ENCODE measurements at regions not wholly inside any gene's neighbourhood (a gene's known extent, or its start where the extent isn't known, plus 50 kb on each side); places are given as distances from the start of the nearest gene placed in this dataset.

DNA sequence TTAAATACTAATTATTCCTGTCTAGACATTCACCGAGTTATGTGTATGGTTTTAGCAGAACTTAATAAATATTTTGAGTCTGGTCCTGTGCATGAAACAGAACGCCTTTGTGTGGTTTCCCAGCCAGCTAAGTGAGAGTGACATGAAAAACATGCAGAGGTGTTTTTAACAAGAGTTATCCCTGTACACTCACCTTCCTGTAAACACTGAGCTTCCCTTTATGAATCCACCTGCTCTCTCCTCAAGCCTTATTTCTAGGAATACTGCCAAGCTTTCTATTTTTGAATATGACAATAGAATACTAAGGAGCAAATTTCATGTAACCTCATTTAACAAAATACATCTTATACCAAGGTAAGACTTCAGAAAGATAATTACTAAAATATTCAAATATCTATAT lies 270.3 kb upstream of the CTSO start:
- DNase-seq = no peak

DNA sequence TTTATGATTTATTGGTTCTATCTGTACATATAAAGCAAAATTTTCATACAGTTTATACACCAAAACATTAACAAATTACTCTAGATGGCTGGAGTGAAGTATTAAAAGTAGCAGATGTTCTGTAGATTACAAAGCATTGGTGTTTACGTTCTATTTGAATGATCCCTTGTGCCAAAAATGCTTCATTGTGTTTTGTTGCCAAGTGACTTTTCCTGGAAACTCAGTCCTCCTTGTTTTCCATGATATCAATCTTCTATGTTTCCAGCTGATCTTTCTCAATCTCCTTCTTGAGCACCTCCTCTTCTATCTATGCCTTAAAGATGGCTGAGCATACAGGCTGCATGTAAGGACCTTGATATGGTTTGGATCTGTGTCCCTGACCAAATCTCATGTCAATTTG lies 263.6 kb upstream of the CTSO start:
- no peak for DNase-seq

DNA sequence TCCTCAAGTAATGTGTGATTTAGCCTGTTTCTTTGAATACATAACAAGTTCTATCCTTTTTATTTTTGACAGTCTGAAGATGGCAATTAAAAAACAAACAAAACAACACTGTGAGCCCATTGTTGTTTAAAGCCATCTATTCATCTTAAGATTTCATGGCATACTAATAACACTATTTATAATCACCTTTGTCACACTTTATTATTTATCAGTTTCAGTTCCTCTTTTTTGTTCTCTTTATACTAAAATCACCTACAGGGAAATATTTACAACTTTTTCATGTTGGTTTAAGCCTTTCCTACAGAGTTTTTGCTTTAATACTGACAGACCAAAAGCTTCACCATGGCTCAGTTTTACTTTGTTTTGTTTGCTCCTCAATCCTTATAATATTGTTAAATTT lies 247.4 kb upstream of the CTSO start:
- DNase-seq = no peak

DNA sequence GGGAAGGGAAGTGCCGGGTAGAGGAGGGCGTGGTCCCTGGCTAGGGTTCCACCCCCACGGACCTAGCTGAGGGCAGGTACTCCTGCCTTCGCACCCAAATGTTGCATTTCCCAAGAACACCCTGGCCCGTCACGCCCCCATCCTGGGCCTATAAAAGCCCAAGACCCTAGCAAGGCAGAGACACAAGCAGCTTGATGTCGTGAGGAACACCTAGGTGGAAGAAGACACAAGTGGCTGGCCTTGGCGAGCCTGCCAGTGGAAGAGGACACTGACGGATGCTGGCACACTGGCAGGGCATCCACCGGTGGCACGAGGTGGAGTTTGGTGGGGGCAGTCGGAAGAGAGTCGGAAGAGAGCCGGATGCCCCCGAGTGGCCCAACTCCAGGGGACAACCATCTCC lies 244.8 kb upstream of the CTSO start:
- no peak for DNase-seq

DNA sequence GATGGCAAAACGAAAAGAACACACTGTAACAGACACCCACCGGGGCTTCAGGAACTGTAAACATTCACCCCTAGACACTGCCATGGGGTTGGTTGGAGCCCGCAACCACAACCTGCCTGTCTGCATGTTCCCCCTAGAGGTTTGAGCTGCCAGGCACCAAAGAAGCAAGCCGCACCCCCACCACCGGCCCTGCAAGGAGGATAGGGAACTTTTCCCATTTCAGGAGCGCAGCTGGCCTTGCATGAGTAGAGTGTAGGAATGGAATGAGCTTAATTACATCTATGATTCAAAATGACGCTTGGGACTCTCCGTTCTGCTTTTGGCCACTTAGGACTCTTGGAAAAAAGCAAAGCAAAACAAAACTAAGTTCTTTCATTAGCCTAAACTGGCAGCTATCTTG lies 243.6 kb upstream of the CTSO start:
- no peak for DNase-seq

DNA sequence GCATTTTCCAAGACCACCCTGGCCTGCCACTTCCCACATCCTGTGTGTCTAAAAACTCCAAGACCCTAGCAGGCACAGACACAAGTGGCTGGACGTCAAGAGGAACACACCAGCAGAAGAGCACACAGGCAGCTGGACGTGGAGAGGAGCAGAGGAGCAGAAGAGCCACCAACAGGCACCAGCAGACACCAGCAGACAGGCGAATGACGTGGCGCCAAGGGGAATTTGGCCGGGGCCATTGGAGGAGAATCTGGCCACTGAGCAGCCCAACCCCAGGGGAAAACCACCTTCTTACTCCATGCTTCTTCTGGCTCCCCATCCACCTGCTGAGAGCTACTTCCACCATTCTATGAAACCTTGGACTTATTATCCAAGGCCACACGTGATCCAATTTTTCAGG lies 243.1 kb upstream of the CTSO start:
- no peak for DNase-seq

DNA sequence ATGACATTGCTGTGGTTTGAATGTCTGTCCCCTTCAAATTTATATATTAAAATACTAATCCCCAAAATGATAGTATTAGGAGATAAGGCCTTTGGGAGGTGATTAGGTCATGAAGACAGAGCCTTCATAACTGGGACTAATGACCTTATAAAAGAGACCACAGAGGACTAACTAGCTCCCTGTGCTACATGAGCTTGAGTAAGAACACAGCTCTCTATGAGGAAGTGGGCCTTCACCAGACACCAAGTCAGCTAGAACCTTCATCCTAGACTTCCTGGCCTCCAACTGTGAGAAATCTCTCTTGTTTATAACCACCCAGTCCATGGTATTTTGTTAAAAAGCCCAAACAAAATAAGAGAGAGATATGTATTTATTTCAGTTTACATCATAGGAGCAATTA lies 242.2 kb upstream of the CTSO start:
- no peak for DNase-seq

DNA sequence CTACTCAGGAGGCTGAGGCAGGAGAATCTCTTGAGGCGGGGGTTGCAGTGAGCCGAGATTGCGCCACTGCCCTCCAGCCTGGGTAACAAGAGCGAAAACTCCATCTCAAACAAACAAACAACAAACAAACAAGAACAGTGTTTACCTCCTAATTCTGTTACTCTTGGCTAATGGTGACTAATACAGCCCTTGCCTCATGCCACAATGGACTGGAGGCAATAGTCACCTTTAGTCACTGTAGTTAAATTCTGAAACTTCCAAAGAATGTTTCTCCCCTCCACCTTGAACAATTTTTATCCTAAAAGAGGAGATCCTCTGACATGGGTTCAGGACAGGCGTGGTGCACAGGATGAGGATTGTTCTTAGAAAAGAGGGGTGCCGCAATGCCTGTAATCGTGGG lies 241.2 kb upstream of the CTSO start:
- DNase-seq = no peak

DNA sequence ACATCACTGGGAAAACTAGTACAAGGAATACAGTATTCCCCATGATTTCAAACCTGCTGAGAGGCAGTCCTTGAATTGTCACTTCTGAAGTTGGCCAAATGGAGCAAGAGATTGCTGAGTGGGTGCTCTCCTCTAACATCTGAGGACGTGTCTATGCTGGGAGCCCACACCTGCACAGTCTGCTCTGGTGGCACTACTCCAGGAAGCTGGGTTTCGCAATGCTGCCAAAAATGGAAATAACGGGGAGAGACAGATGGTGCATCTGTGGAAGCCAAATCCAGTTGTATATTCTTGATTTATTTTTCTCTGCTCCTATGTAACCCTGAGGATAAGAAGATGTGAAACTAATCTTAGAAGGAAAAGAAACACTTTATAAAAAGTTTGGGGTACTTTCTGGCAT lies 240.1 kb upstream of the CTSO start:
- DNase-seq = no peak

DNA sequence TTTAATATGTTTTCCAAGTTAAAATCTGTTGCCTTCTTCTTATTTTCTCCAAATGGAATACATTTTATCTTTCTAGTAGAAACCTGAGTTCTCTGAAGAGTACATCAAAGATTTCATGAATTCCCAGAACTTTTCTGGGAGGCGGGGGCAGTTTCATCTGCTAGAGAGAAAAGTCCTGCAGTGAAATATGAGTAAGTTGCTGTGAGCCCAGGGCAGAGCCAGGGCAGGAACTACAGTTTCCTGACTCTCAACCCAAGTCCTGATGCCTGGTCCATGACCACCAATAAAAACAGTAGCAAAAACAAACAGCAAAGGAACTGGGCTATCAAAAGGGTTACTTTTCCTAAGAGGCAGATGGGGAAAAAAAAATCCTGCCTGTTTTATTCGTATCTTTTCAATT lies 239.4 kb upstream of the CTSO start:
- DNase-seq = no peak

DNA sequence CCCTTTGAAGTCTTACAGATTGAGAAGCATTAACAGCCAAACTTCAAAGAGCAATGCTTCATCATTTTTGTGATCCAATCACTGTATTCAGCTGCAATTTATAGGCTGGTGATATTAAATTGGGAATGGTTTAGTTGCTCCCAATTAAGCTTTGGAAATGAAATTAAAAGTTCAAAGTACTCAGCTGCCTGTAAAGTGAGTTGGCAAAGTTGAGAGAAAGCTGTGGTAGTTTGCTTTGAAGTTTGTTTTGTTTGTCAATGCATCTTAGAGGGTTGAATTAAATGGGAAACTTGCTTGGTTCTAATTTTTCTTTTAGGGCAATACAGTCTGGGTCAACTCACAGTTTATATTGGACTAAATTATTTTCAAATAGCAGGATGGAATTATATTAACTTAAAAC lies 238.4 kb upstream of the CTSO start:
- no peak for DNase-seq

DNA sequence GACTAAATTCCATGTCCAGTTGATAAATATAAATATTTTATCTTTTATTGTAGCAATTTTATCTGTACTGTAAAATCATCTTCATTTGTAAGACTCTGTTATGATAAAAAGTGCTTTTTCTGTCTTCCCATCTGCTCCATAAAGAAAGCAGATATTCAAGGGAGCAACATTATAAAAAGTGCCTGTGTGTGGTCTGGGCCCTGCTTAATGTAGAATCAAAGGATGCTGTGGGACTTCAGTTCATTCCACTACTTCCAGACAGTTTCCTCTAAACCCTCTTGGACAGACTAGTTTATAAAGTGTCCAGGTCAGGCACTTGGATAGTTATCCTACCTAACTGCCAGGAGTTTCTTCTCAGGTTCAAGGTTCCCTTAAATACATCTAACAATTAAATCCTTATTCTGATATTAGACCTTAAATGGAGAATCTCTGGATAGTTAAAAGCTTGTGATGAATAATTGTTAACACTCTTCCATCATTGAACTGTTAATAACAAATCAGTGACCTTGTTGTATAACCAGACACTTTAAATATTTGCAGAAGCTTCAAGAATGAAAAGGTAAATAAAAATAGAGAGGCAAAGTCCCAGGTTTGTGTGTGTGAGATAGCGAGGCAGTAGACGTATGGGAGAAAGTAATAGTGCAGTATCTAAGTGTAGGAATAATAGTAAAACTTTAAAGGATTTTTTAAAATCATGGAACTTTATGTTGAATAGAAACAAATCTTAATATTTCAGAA lies 237.5 kb upstream of the CTSO start:
- DNase-seq = no peak

DNA sequence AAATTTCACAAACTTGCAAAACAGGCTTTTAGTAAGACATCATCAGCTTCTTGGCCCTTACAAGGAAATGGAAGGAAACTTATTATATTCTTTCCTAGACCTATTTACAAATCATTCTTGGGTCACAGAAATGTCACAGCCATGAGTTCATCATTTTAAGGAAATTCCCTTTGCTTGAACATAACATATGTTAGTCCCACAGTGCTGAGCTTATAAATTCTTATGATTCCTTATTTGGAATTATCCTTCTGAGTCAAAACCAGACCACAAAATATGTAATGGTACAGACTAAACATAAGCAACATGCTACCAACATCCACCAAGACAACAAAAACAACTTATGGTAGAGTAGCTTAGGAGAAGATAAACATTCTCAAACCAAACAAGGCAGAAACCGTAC lies 236.9 kb upstream of the CTSO start:
- no peak for DNase-seq

DNA sequence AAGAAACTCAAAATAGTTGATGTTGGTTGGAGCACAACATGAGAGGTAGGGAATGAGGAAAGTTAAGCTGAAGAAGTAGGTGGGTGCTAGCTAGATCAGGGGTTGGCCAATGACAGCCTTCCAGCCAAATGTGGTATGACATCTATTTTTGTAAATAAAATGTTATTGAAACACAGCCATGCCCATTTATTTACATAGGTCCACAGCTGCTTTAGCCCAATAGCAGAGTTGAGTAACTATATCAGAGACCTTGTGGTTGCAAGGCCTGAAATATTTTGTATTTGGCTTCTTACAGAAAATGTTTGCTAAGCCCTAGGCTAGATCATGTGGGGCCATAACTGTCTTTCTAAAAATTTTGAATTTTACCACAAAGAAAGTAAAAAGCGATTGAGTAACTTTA lies 234.9 kb upstream of the CTSO start:
- DNase-seq = no peak

DNA sequence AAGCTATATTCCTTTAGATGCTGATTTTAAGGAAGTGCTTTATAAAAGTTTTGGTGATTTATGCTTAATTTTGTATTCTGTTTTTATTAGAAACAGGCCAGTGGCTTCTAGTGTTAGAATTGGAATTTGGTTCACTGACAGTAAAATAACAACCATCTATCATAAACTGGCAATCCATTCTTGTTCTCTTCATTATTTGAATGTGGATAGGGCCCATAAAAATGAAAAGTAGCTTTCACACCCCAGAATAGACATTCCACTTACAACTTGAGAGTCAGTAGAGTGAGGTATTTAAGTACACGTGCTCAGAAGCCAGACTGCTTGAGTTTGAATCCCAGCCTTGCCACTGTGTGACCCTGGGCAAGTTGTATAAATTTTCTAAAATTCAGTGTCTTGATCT lies 232.4 kb upstream of the CTSO start:
- no peak for DNase-seq

DNA sequence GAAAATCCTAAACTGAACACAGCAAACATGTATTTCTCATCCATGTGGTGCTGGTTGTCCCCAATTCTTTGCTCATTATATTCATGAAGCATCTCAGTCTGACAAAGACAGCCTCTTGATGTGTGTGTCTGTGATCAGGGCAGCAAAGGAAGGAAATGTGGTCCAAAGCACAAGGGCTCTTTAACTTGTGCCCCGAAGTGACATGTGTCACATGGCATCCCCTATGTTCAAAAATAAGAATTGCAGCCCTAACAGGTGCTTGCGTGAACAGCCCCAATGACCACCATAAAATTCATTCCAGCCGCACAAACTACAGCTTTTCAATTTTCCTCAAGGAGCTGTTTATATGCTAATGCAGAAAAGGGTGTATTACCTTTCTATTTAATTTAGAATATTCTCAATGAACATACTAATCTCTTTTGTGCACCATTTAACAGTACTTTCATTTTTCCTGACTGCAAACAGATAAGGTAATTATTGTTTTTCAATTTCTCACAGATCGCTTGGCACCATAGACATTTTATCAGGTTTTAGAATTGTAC lies 231.9 kb upstream of the CTSO start:
- no peak for DNase-seq

DNA sequence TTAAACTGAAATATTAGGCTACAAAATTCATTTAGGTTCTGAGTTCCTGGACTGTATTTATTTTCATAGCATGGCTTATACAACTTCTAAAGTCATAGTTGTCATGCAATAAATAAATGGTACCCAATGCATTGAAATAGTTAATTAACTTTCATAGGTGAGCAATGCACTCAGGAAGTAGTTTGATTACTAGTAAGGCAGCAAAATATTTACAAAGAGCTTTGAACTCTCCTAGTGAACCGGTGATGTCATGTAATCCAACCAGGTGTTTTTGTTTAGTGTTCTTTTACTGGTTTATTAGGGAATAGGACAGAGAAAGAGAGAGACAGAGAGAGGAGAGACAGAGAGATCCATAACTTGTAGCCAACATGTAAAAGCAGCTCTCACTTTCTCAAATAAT lies 228.6 kb upstream of the CTSO start:
- no peak for DNase-seq

DNA sequence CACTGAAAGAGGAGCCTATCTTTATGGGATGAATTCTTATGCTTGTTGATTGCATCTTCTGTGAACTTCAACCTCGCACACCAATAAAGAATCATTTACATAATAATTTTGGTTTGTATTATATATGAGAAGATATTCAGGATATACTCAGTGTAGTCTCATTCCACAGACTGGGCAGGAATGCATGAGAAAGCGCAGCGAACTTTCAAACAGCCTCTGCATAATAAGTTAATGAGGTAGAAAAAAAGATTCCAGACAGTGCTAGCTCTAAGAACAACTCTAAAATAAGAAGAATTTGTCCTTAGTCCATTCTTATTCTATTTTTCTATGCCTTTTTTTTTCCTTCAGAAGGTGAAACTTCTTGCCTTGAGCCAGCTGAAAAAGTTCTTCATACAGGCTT lies 224.3 kb upstream of the CTSO start:
- no peak for DNase-seq

DNA sequence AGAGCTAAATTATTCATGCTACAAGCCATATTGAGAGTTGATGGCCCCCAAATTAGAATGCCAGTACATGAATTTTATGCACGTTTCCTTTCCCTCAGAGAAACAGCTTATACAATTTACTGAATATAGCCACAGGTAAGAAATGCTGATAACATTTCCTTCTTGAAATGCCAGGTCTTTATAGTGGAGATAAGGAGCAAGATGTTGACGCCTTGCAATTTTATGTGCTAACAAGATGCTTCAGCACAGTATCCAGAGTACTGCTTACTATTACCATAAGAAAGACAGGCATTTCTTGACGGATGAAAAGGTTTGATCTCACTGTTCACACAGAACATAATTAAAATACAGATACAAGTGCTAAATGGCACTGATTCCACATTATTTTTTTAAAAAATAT lies 223.2 kb upstream of the CTSO start:
- DNase-seq = no peak

DNA sequence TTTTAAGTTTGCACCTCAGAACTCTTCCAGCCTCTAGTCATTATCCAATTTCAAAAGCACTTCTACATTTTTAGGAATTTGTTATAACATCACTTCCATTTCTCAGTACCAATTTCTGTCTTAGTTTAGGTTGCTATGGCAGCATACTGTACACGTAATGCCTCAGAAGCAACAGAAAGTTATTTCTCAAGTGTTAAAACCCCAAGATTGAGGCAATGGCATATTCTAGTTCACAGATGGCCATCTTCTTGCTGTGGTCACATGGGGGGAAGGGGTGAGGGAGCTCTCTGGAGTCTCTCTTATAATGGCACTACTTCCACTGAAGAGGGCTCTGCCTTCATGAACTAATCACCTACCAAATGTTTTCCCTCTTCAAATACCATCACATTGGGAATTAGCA lies 220.3 kb upstream of the CTSO start:
- no peak for DNase-seq

DNA sequence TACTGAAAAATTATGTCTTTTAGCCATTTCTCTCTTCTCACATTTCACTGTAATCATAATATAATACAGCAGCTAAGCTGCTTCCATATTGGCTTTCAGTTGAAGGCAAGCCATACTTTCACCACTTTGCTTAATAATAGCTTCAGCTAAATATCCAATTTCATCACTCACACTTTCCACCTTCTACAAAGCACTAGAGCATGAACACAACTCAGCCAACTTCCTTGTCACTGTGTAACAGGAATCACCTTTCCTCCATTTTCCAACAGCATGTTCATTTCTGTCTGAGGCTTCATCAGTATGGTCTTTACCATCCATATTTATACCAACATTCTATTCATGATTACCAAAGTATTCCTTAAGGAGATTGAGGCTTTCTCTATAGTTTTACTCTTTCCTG lies 219.8 kb upstream of the CTSO start:
- DNase-seq = no peak

DNA sequence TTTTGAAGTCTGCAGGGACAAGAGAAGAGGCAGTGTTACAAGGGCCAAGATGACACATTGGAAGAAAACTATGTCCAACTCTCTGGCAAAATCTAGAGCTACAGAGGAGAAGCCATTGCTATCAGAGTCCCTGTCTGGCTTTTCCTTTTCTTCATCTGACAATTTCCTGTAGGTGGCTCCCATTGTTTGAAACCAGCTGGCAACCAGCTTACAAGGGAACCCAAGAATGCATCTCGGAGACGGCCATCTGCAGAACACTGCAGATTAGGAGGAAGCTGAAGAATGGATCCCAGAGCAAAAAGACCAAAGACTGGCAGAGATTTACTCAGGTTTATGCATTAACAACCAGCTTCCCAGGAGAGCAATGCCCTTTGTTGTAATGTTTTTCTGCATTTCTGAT lies 216.2 kb upstream of the CTSO start:
- no peak for DNase-seq

DNA sequence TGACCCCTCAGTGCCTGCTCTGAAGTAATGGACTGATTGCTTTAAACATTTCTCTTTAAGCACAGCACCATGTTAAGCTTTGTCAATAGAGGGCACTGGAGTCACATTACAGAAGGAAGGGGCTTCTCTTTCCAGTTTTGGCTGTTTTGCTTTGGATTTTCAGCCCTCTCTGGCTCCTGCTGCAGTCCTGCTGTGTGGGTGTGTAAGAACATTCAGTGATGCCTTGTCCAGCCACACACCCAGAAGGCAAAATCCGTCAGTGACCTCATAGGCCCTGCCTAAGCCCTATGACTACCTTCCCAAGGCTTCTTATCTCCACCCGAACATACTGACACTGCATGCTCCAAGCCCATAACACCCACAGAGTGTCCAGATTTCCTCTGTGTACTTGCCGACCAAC lies 215.3 kb upstream of the CTSO start:
- no peak for DNase-seq

DNA sequence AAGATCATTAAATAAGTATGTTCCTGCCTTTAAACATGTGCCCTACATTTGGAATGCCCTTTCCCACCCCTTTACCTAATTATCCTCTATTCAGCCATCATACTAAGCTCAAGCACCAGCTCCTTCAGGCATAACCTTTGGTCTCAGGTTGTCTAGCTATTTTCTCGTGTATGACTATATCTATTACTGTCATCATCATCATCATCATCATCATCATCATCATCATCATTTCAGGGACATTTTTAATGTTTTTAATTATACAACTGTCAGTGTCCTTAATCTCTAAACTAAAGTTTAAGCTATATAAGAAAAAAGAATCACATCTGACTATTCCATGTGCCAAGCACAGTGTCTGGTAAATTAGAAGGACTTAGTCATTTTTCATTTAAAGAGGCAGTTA lies 214.6 kb upstream of the CTSO start:
- DNase-seq = no peak

DNA sequence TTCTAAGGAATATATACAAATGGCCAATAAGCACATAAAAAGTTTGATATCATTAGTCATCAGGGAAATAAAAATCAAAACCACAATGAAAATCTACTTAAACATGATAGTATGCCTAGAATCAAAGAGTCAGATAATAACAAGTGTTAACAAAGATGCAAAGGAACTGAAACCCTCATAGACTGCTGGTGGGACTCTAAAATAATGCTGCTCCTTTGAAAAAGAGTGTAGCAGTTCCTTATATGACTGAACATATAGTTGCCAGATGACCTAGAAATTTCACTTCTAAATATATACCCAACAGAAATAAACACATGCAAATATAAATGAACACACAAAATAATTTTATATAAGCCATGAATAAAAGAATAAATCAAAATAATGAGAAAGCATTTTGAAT lies 205.1 kb upstream of the CTSO start:
- DNase-seq = no peak

Data from T-helper 1 cell (primary cell).